Naive thymus-derived CD8-positive, alpha-beta T cell (primary cell): ENCODE measurements at regions not wholly inside any gene's neighbourhood (a gene's known extent, or its start where the extent isn't known, plus 50 kb on each side); places are given as distances from the start of the nearest gene placed in this dataset.
"Not testable (repeated sequence)": the region's sequence is repeated elsewhere in the genome, so short reads cannot be mapped to it uniquely, and the experiment has no call there.

ENCODE experiments used
- ATAC-seq, 2 donors: fragments of 150-1000 bp; cut with Tn5 transposase in 1 of 2; sonication (Bioruptor Pico), chemical (Tn5 transposase) in 1 of 2; 1 replicate in 1 of 2; 2 replicates in 1 of 2; pipeline ENCODE4 v1.10.0; 2021; ENCODE audit warnings: mild to moderate bottlenecking in 2 of 2, moderate library complexity in 2 of 2
- POLR2A ChIA-PET: fragments of 350-600 bp; sonication (Branson Sonifier 250); formaldehyde crosslinking; loops from one replicate; lab custom pipeline; 2021; ENCODE audit warnings: antibody characterized with exemption; lab: Charles Lee
- DNase-seq, 10 donors: peaks; one replicate each; pipeline versions ENCODE4 v3.0.0 to v3.0.0-alpha.2; 2020 to 2022
- H3K27ac Mint-ChIP-seq, 10 donors: one replicate each; pipeline ENCODE4 v1.8.0; 2020 to 2022; ENCODE audit warnings: mild to moderate bottlenecking in 10 of 10, mixed read lengths in 10 of 10, moderate library complexity in 4 of 10, inconsistent platforms in 1 of 10
- H3K27me3 Mint-ChIP-seq, 5 donors: one replicate each; pipeline ENCODE4 v1.8.0; 2021 to 2022; ENCODE audit warnings: mixed read lengths in 5 of 5
- H3K36me3 Mint-ChIP-seq, 3 donors: one replicate each; pipeline ENCODE4 v1.8.0; 2020 to 2022; ENCODE audit warnings: mixed read lengths in 3 of 3, mild to moderate bottlenecking in 2 of 3, inconsistent platforms in 1 of 3
- H3K4me1 Mint-ChIP-seq, 4 donors: one replicate each; pipeline ENCODE4 v1.8.0; 2021 to 2022; ENCODE audit warnings: mixed read lengths in 4 of 4
- H3K4me3 Mint-ChIP-seq, 10 donors: one replicate each; pipeline ENCODE4 v1.8.0; 2020 to 2022; ENCODE audit warnings: mild to moderate bottlenecking in 10 of 10, mixed read lengths in 10 of 10, moderate library complexity in 6 of 10, inconsistent platforms in 1 of 10
- H3K9me3 Mint-ChIP-seq, 9 donors: one replicate each; pipeline ENCODE4 v1.8.0; 2020 to 2022; ENCODE audit warnings: mixed read lengths in 9 of 9, mild to moderate bottlenecking in 3 of 9, inconsistent platforms in 1 of 9, moderate library complexity in 1 of 9

DNA sequence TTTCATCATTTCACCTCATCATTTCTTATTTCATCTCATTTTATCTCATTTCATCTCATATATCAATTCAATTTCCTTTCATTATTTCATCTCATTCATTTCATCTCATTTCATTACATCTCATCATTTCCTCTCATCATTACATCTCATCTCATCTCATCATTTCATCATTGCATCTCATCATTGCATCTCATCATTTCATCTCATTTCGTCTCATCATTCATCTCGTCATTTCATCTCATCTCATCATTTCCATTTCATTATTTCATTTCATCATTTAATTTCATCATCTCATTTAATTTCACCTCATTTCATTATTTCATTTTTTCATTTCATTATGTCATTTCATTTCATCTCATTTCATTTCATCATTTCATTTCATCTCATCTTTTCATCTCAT lies 168.5 kb upstream of the FAM72C start:
- H3K4me1 Mint-ChIP-seq, H3K27ac Mint-ChIP-seq, H3K36me3 Mint-ChIP-seq, POLR2A ChIA-PET, ATAC-seq, DNase-seq, H3K4me3 Mint-ChIP-seq: not testable (repeated sequence)
- Mint-ChIP-seq H3K27me3 (peaks cover 0 to 18% (median 3%) of the 10 kb centered on the region in 5 donors), H3K9me3 (peaks cover 0 to 18% (median 3%) of the 10 kb centered on the region in 9 donors)

DNA sequence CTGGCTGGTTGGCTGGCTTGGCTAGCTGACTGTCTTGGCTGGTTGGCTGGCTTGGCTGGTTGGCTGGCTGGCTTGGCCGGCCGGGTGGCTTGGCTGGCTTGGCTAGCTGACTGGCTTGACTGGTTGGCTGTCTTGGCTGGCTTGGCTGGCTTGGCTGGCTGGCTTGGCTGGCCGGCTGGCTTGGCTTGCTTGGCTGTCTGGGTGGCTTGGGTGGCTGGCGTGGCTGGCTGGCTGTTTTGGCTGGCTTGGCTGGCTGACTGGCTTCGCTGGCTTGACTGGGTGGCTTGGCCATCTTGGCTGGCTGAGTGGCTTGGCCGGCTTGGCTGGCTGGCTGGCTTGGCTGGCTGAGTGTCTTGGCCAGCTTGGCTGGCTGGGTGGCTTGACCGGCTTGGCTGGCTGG lies 133.2 kb upstream of the FAM72C start:
- H3K9me3 Mint-ChIP-seq, H3K4me1 Mint-ChIP-seq, ATAC-seq, H3K27ac Mint-ChIP-seq, H3K27me3 Mint-ChIP-seq, H3K36me3 Mint-ChIP-seq, POLR2A ChIA-PET, H3K4me3 Mint-ChIP-seq: not testable (repeated sequence)
- peak in 1 of 10 donors; percentile 32 for DNase-seq

DNA sequence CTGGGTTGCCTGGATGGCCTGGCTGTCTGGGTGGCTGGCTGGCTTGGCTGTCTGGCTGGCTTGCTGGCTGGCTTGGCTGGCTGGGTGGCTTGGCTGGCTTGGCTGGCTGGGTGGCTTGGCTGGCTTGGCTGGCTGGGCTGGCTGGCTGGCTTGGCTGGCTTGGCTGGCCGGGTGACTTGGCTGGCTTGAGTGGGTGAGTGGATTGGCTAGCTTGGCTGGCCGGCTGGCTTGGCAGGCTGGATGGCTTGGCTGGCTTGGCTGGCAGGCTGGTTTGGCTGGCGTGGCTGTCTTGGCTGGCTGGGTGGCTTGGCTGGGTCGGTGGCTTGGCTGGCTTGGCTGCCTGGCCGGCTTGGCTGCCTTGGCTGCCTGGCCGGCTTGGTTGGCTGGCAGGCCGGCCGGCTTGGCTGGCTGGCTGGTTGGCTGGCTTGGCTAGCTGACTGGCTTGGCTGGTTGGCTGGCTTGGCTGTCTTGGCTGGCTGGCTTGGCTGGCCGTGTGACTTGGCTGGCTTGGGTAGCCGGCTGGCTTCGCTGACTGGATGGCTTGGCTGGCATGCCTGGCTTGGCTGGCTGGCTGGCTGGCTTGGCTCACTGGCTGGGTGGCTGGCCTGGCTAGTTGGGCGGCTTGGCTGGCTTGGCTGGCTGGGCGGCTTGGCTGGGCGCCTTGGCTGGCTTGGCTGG lies 132.4 kb upstream of the FAM72C start:
- ATAC-seq, H3K36me3 Mint-ChIP-seq, H3K4me1 Mint-ChIP-seq, POLR2A ChIA-PET, H3K9me3 Mint-ChIP-seq, H3K27me3 Mint-ChIP-seq, H3K4me3 Mint-ChIP-seq, H3K27ac Mint-ChIP-seq: not testable (repeated sequence)
- peak in 9 of 10 donors; percentile 5 to 82 (median 37) for DNase-seq

DNA sequence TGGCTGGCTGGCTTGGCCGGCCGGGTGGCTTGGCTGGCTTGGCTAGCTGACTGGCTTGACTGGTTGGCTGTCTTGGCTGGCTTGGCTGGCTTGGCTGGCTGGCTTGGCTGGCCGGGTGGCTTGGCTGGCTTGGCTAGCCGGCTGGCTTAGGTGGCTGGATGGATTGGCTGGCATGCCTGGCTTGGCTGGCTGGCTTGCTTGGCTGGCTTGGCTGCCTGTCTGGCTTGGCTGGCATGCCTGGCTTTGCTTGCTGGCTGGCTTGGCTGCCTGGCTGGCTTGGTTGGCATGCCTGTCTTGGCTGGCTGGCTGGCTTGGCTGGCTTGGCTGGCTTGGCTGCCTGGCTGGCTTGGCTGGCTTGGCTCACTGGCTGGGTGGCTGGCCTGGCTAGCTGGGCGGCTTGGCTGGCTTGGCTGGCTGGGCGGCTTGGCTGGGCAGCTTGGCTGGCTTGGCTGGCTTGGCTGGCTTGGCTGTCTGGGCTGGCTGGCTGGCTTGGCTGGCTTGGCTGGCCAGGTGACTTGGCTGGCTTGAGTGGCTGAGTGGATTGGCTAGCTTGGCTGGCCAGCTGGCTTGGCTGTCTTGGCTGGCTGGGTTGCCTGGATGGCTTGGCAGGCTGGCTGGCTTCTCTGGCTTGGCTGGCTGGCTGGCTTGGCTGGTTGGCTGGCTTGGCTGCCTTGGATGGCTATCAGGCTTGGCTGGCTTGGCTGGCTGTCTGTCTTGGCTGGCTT lies 131.5 kb upstream of the FAM72C start:
- DNase-seq = peak in 9 of 10 donors; percentile 6 to 79 (median 44)
- H3K36me3 Mint-ChIP-seq, ATAC-seq, H3K27ac Mint-ChIP-seq, H3K9me3 Mint-ChIP-seq, H3K27me3 Mint-ChIP-seq, POLR2A ChIA-PET, H3K4me3 Mint-ChIP-seq, H3K4me1 Mint-ChIP-seq: not testable (repeated sequence)

DNA sequence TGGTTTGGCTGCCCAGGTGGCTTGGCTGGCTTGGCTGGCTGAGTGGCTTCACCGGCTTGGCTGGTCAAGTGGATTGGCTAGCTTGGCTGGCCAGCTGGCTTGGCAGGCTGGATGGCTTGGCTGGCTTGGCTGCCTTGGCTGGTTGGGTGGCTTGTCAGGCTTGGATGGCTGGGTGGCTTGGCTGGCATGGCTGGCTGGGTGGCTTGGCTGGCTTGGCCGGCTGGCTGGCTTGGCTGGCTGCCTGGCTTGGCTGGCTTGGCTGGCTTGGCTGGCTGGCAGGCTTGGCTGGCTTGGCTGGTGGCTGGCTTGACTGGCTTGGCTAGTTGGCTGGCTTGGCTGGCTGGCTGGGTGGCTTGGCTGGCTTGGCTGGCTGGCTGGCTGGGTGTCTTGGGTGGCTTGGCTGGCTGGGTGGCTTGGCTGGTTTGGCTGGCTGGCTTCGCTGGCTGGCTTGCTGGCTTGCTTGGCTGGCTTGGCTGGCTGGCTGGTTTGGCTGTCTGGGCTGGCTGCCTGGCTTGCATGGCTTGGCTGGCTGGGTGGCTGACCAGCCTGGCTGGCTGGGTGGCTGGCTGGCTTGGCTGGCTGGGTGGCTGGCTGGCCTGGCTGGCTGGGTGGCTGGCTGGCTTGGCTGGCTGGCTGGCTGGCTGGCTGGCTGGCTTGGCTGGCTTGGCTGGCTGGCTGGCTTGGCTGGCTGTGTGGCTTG lies 130.4 kb upstream of the FAM72C start:
- H3K27ac Mint-ChIP-seq, H3K4me1 Mint-ChIP-seq, H3K36me3 Mint-ChIP-seq, H3K9me3 Mint-ChIP-seq, ATAC-seq, H3K27me3 Mint-ChIP-seq, H3K4me3 Mint-ChIP-seq, POLR2A ChIA-PET: not testable (repeated sequence)
- DNase-seq = peak in 9 of 10 donors; percentile 0 to 65 (median 3)

DNA sequence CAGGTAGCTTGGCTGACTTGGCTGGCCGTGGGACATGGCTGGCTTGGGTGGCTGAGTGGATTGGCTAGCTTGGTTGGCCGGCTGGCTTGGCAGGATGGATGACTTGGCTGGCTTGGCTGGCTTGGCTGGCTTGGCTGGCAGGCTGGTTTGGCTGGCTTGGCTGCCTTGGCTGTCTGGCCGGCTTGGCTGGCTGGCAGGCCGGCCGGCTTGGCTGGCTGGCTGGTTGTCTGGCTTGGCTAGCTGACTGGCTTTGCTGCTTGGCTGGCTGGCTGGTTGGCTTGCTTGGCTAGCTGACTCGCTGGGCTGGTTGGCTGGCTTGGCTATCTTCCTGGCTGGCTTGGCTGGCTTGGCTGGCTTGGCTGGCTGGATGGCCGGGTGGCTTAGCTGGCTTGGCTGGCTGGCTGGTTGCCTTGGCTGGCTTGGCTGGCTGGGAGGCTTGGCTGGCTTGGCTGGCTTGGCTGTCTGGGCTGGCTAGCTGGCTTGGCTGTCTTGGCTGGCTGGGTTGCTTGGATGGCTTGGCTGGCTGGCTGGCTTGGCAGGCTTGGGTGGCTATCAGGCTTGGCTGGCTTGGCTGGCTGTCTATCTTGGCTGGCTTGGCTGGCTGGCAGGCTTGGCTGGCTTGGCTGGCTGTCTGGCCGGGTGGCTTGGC lies 129.7 kb upstream of the FAM72C start:
- POLR2A ChIA-PET = no interaction called here
- Mint-ChIP-seq H3K36me3 (no peaks in the 10 kb centered on the region), H3K4me3 (no peak overlapping the region), H3K27me3 (peaks cover 0 to 4% (median 0%) of the 10 kb centered on the region in 5 donors), H3K4me1 (peaks cover 0 to 1% (median 0%) of the 10 kb centered on the region in 4 donors), H3K27ac (no peak overlapping the region), H3K9me3 (peaks cover 0 to 7% (median 0%) of the 10 kb centered on the region in 9 donors)
- DNase-seq = peak in 9 of 10 donors; percentile 0 to 68 (median 3)
- no peak for ATAC-seq

DNA sequence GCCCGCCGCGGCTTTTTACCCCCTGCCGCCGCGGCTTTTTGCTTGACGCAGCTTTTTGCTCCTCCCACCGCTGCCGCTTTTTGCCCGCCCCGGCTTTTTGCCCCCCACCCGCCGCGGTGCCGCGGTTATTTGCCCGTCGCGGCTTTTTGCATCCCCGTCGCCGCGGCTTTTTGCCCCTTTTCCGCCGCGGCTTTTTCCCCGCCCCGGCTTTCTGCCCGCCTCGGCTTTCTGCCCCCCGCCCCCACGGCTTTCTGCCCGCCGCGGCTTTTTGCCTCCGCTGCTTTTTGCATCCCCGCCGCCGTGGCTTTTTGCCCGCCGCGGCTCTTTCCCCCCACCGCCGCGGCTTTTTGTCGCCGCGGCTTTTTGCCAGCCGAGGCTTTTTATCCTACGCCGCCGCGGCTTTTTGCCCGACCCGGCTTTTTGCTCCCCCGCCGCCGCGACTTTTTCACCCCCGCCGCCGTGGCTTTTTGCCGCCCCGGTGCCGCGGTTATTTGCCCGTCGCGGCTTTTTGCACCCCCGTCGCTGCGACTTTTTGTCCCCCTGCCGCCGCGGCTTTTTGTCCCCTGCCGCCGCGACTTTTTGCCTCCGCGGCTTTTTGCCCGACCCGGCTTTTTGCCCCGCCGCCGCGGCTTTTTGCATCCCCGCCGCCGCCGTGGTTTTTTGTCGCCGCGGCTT lies 105.5 kb upstream of the FAM72C start:
- H3K9me3 Mint-ChIP-seq = not testable (repeated sequence)
- peak in 1 of 2 donors; percentile 46 for ATAC-seq
- peak overlapping the region in 9 of 10 donors; percentile 10 to 76 (median 67) for H3K4me3 Mint-ChIP-seq

DNA sequence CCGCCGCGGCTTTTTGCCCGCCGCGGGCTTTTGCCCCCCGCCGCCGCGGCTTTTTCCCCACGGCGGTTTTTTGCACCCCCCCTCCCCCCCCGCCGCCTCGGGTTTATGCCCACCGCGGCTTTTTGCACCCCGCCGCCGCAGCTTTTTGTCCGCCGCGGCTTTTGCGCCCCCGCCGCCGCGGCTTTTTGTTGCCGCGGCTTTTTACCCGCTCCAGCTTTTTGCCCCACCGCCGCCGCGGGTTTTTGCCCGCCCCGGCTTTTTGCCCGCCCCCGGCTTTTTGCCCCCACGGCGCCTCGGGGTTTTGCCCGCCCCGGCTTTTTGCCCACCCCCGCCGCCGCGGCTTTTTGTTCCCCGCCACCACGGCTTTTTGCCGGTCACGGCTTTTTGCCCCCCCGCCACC lies 104.9 kb upstream of the FAM72C start:
- DNase-seq = peak in 3 of 10 donors; percentile 18 to 23 (median 19)
- H3K4me3 Mint-ChIP-seq, H3K36me3 Mint-ChIP-seq, H3K4me1 Mint-ChIP-seq, ATAC-seq, H3K27me3 Mint-ChIP-seq, POLR2A ChIA-PET, H3K9me3 Mint-ChIP-seq, H3K27ac Mint-ChIP-seq: not testable (repeated sequence)

More for the DNA sequence above, 105.5 kb upstream of the FAM72C start:
- H3K27me3 Mint-ChIP-seq, H3K4me1 Mint-ChIP-seq, H3K27ac Mint-ChIP-seq, POLR2A ChIA-PET, H3K36me3 Mint-ChIP-seq: not testable (repeated sequence)
- DNase-seq = peak in 8 of 10 donors; percentile 17 to 70 (median 54)

DNA sequence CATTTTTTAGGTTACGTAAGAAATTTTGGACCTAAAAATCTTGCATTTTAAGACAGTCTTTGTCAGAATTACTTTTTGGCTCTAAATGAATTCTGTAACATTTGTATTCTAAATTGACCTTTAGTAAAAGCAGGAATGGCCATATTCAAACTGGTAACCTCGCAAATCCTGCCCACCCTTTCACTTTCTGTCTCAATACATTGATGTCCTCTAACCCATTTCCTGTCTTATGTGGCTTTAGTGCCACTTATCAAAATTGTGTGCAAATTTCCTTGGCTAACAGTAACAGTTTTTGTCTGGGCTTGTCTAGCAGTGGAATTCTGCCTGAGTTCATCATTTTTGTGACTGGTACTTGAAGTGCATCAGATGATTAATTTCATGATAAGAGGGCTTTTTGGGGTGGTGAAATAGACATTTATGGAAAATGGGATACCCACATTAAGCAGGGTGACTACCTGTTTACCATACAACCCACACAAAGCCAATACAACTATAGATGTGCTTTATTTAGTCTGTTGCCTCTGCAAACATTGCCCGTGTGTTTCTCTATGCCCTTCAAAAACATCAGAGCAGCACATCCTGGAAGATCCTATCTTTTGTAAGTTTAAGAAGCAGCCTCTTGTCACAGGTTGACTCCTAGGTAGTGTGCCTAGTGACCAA lies 98.7 kb upstream of the FAM72C start:
- H3K4me3 Mint-ChIP-seq, H3K27me3 Mint-ChIP-seq, H3K27ac Mint-ChIP-seq, H3K9me3 Mint-ChIP-seq, POLR2A ChIA-PET, H3K36me3 Mint-ChIP-seq, H3K4me1 Mint-ChIP-seq, ATAC-seq, DNase-seq: not testable (repeated sequence)

DNA sequence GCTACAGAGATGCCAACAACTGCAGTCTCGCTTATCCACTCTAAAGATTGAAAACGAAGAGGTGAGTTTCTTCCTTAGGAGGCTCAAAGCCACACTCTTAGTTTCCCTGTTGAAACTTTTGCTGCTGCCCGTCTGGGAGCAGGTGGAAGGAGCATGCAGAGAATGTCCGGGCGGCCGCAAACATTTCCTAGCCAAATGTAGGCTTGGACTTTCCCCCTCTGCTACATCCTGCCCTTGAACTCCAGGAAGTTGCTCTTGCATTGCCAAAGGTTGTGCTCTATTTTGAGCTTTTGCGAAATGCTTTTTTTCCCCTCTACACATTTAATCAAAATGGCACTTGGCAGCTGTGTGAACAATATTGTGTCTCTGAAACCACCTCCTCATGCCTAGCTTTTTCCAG lies 95.3 kb upstream of the FAM72C start:
- POLR2A ChIA-PET, DNase-seq, H3K4me1 Mint-ChIP-seq, H3K9me3 Mint-ChIP-seq, ATAC-seq, H3K4me3 Mint-ChIP-seq, H3K36me3 Mint-ChIP-seq, H3K27ac Mint-ChIP-seq, H3K27me3 Mint-ChIP-seq: not testable (repeated sequence)

DNA sequence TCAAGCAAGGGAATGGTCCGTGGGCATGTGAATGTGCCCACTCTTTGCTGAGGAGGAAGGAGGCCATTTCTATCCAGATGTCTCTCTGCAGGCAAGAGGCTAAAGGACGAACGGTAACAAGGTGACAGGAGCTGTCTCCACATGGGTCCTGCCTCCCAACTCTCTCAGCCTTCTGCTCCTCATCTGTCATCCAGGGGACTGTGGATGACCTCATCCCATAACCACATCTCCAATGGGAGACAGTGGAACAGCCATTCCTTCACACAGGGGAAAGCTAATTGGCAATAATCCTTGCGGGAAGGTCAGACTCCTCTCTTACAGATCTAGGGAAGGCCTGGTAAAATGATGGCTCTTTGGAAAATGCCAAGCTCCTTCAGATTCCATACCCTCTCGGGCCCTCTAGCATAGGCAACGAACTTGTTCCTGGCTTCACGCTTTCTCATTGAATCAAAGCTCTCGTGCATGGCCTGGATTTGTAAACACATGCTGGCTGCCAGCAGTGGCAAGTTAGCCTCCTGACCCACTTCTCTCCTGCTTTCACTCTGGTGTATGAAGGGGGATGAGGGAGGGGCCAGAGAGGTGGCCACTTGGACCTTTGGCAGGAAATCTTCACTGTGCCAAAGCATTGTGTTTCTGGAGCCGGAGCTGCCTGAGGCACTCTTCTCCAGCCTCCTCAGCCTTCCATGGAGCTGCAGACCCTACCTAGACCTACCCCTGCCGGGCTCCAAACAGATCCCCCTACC lies 94.5 kb upstream of the FAM72C start:
- H3K4me1 Mint-ChIP-seq, DNase-seq, POLR2A ChIA-PET, H3K36me3 Mint-ChIP-seq, H3K4me3 Mint-ChIP-seq, H3K27ac Mint-ChIP-seq, H3K27me3 Mint-ChIP-seq, H3K9me3 Mint-ChIP-seq, ATAC-seq: not testable (repeated sequence)
